HUES6 (cell line): ENCODE measurements at regions not wholly inside any gene's neighbourhood (a gene's known extent, or its start where the extent isn't known, plus 50 kb on each side); places are given as distances from the start of the nearest gene placed in this dataset.

Experiments used
- H3K27ac ChIP-seq: 2 replicates; pipeline ENCODE4 v1.7.0; 2013; ENCODE audit warnings: low read depth, mild to moderate bottlenecking, low read length, inconsistent platforms
- H3K27me3 ChIP-seq: 2 replicates; pipeline ENCODE4 v1.6.1; 2013; ENCODE audit warnings: low read length; ENCODE audit not compliant: control insufficient read depth, insufficient read depth
- H3K36me3 ChIP-seq: 2 replicates; pipeline ENCODE4 v1.6.1; 2013; ENCODE audit warnings: low read length; ENCODE audit not compliant: control insufficient read depth, insufficient read depth
- H3K4me1 ChIP-seq: 2 replicates; pipeline ENCODE4 v1.6.1; 2013; ENCODE audit warnings: low read length; ENCODE audit not compliant: control insufficient read depth, insufficient read depth
- H3K4me3 ChIP-seq: 2 replicates; pipeline ENCODE4 v1.5.1; 2013; ENCODE audit warnings: low read depth, low read length
- H3K9ac ChIP-seq: one replicate; pipeline ENCODE4 v1.6.1; 2013; ENCODE audit warnings: mild to moderate bottlenecking, low read length
- H3K9me3 ChIP-seq: 2 replicates; pipeline ENCODE4 v1.6.1; 2013; ENCODE audit warnings: low read depth, low read length; ENCODE audit not compliant: control insufficient read depth, insufficient read depth

GRCh38 chr13:32863596-32863995, 152.6 kb upstream of the KL start:
- H3K4me1 ChIP-seq, result no peaks in the 10 kb centered on the region
- H3K4me3 ChIP-seq, result no peak overlapping the region
- H3K27me3 ChIP-seq, result no peaks in the 10 kb centered on the region
- H3K36me3 ChIP-seq, result no peaks in the 10 kb centered on the region
- peaks cover 18% of the 10 kb centered on the region for H3K9me3 ChIP-seq
- H3K27ac ChIP-seq, result no peak overlapping the region
- H3K9ac ChIP-seq, result no peak overlapping the region

- Histone ChIP-seq H3K9me3 (peaks cover 11% of the 10 kb centered on the region), H3K27ac (no peak overlapping the region), H3K9ac (no peak overlapping the region), H3K4me1 (no peaks in the 10 kb centered on the region), H3K4me3 (no peak overlapping the region), H3K36me3 (no peaks in the 10 kb centered on the region), H3K27me3 (no peaks in the 10 kb centered on the region)
Observed at GRCh38 chr13:32866921-32867320, 149.3 kb upstream of the KL start.

- no peaks in the 10 kb centered on the region for H3K27me3 ChIP-seq
- no peaks in the 10 kb centered on the region for H3K9me3 ChIP-seq
- no peaks in the 10 kb centered on the region for H3K4me1 ChIP-seq
- H3K36me3 ChIP-seq, result no peaks in the 10 kb centered on the region
- H3K27ac ChIP-seq, result no peak overlapping the region
- no peak overlapping the region for H3K4me3 ChIP-seq
- H3K9ac ChIP-seq, result no peak overlapping the region
Observed at GRCh38 chr13:32877491-32877890, 138.7 kb upstream of the KL start.

DNA sequence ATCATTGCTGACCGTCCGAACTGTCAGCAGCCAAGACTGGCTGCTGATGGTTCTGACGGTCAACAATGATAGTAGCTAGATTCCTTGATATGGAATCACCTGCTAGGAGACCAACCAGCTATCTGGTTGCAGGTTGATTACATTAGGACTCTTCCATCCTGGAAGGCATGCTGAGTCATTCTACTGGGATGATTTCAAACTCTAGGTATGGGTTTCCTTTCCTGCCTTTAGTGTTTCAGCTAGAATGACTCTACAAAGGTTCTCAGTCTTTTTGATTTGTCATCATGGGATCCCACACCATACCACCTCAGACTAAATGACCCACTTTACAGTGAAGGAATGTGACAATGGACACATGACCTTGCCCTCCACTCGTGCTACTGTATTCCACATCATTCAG, 138.1 kb upstream of the KL start:
- no peaks in the 10 kb centered on the region for H3K9me3 ChIP-seq
- no peak overlapping the region for H3K9ac ChIP-seq
- no peaks in the 10 kb centered on the region for H3K27me3 ChIP-seq
- no peaks in the 10 kb centered on the region for H3K36me3 ChIP-seq
- H3K4me3 ChIP-seq, result no peak overlapping the region
- no peak overlapping the region for H3K27ac ChIP-seq
- no peaks in the 10 kb centered on the region for H3K4me1 ChIP-seq

DNA sequence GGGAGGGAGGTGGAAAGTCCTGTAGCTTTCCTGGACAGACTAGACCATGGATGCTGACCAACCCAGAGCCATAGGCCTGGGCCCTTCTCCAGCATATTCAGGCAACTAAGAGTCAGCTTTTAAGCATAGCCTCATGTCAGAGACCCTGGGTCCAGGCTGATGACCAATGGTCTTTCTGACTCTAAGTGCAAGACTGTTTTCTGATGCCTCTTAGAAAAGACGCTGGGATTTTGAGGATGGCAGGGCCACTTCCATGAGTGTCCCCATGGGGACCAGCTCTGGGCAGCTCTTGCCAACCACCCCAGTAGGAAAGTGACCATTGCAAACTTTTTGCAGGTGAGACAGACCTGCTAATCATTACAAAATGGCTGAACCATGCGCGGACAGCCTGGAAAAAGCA, 135.6 kb upstream of the KL start:
- Histone ChIP-seq H3K9me3 (no peaks in the 10 kb centered on the region), H3K9ac (no peak overlapping the region), H3K36me3 (no peaks in the 10 kb centered on the region), H3K27me3 (no peaks in the 10 kb centered on the region), H3K27ac (no peak overlapping the region), H3K4me3 (no peak overlapping the region), H3K4me1 (no peaks in the 10 kb centered on the region)

DNA sequence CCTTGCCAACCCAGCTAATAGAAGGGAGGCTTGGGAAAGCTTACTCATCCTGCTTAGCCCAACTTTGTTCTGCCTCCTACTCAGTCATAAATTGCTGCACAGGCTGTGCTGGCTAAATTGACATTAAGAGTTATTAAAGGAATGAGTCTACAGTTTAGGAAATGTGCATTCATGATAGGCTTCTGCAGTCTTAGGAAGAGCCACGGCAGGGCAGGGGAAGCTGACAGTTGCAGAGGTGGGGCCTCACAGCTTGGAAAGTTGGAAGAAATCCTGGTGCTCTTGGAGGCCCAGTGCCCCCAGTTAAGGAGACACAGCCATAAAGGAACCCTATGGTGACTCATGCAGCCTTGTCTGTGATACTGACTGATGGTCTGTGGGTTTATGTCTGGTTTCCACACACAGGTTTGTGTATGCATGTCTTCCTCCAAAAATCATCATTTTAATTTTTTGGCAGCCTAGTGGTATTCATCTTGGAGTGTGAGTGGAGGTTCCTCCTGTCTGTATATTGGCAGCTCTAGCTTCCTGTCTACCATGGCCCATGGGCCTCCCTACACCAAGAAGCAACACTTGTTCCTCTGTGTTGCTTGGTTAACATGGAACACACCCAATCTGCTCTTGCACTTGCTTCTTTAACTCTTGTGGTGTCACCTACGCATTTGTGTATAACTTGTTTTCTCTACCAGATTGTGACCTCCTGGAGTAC, 135.0 kb upstream of the KL start:
- Histone ChIP-seq H3K36me3 (no peaks in the 10 kb centered on the region), H3K27ac (no peak overlapping the region), H3K27me3 (no peaks in the 10 kb centered on the region), H3K4me1 (no peaks in the 10 kb centered on the region), H3K4me3 (no peak overlapping the region), H3K9me3 (no peaks in the 10 kb centered on the region), H3K9ac (no peak overlapping the region)

DNA sequence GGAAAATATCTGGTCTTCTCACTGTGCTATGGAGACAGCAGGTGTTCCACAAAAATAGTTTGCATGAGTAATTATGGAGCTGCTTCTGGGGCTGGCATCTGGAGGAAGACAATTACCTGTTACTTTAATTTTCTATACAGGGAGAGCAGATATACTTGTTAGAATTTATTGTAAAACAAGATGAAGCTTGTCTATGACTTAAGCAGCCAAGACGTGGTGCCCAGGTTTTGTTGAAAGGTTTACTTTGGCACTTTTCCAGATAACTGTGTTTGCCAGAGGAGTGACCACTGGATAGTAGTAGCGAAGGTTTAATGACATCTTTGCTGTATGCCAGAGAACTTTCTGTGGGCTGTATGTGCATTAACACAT, 134.5 kb upstream of the KL start:
- Histone ChIP-seq H3K4me3 (no peak overlapping the region), H3K4me1 (no peaks in the 10 kb centered on the region), H3K36me3 (no peaks in the 10 kb centered on the region), H3K27me3 (no peaks in the 10 kb centered on the region), H3K9ac (no peak overlapping the region), H3K27ac (no peak overlapping the region), H3K9me3 (no peaks in the 10 kb centered on the region)

- Histone ChIP-seq H3K4me3 (no peak overlapping the region), H3K4me1 (no peaks in the 10 kb centered on the region), H3K9me3 (peaks cover 2% of the 10 kb centered on the region; the same call in 1 of the 2 replicates), H3K36me3 (no peaks in the 10 kb centered on the region), H3K27ac (no peak overlapping the region), H3K9ac (no peak overlapping the region), H3K27me3 (no peaks in the 10 kb centered on the region)
Observed at GRCh38 chr13:32882691-32883090, 133.5 kb upstream of the KL start.

- H3K27me3 ChIP-seq, result no peaks in the 10 kb centered on the region
- H3K36me3 ChIP-seq, result no peaks in the 10 kb centered on the region
- H3K4me3 ChIP-seq, result no peak overlapping the region
- H3K9me3 ChIP-seq, result peaks cover 6% of the 10 kb centered on the region; the same call in 1 of the 2 replicates
- no peak overlapping the region for H3K27ac ChIP-seq
- no peak overlapping the region for H3K9ac ChIP-seq
- H3K4me1 ChIP-seq, result no peaks in the 10 kb centered on the region
Observed at GRCh38 chr13:32883474-32883873, 132.7 kb upstream of the KL start.

DNA sequence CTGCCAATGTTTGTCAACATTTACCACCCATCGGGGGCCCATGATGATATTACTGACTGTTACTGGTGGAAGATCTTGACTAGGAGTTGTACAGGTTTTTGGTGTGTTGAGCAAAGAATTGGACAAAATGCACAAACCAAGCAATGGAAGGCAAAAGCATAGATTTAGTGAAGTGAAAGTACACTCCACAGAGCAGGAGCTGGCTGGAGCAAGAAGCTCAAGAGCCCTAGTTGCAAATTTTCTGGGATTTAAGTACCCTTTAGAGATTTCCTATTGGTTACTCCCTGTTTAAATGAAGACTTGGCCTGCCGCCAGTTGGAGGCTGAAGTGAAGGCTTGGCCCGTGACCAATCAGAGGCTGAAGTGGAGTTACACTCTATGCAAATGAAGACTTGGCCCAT, 128.6 kb upstream of the KL start:
- Histone ChIP-seq H3K9ac (no peak overlapping the region), H3K4me1 (no peaks in the 10 kb centered on the region), H3K27me3 (no peaks in the 10 kb centered on the region), H3K27ac (no peak overlapping the region), H3K9me3 (peaks cover 6% of the 10 kb centered on the region; the same call in 1 of the 2 replicates), H3K36me3 (no peaks in the 10 kb centered on the region), H3K4me3 (no peak overlapping the region)

DNA sequence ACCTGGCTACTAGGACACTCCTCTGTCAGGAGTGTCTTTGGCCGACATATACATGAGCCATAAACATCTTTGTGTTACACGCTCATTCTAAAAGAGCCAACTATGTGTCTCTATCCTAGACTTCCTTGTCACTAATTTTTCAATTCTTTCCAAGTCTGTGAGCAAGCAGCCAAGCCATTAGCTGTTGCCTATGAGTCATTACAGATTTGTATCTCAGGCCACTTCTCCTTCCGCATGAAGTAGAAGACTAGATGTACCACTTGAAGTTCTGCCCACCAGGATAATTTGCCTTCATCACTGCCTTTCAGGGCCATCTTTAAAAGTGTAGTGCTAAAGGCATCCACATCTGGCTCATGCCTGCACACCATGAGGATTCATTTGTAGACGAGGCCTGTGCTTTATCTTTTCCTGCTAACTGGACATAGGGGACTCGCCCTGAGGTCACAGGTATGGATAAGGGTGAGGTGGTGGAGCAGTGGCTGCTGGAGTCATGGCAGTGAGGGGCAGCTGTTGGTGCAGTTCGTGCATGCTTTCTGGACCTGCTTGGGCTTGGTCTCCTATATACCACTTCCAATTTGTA, 126.1 kb upstream of the KL start:
- Histone ChIP-seq H3K4me1 (no peaks in the 10 kb centered on the region), H3K27me3 (no peaks in the 10 kb centered on the region), H3K27ac (no peak overlapping the region), H3K9ac (no peak overlapping the region), H3K9me3 (peaks cover 6% of the 10 kb centered on the region; the same call in 1 of the 2 replicates), H3K4me3 (no peak overlapping the region), H3K36me3 (no peaks in the 10 kb centered on the region)
